ENCODE measurements at regions not wholly inside any gene's neighbourhood (a gene's known extent, or its start where the extent isn't known, plus 50 kb on each side); places are given as distances from the start of the nearest gene placed in this dataset.

DNA sequence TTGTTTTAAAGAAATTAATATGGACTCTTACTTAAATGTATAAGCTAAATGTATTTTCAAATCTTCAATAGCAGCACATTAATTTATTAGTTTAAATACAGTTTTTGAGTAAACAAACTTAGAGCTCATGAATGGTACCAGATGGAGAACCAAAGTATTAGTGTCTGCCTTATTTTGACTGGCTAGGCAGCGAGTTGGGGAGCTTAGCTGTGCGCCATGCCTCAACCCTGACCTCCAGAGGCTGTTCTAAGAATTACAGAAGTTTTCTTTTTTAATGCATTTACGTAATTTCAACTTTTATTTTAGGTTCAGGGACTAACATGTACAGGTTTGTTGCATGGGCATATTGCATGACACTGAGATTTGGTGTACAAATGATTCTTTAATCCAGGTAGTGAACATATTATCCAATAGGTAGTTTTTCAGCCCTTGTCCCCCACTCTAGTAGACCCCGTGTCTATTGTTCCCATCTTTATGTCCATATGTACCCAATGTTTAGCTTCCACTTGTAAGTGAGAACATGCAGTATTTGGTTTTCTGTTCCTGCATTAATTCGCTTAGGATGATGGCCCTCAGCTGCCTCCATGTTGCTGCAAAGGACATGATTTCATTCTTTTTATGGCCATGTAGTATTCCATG, 166.8 kb downstream of the IQUB start:
- TF ChIP-seq CTCF (IDR thresholded peaks at IDR 0.05) = peak in 4 of 6 experiments; percentile 27 to 44 (median 32)
- no peak for TF ChIP-seq POLR2A (IDR thresholded peaks at IDR 0.05)
